RWPE1 (cell line): ENCODE measurements at regions not wholly inside any gene's neighbourhood (a gene's known extent, or its start where the extent isn't known, plus 50 kb on each side); places are given as distances from the start of the nearest gene placed in this dataset.

Experiments
- CTCF ChIA-PET: fragments of 350-600 bp; sonication (Branson Sonifier 250); formaldehyde crosslinking; extraction: SDS; loops from one replicate; lab custom pipeline; 2021; lab: Yijun Ruan, JAX
- POLR2A ChIA-PET: fragments of 400-600 bp; formaldehyde crosslinking; extraction: SDS; loops from one replicate; lab custom pipeline; 2020; ENCODE audit warnings: antibody characterized with exemption; ENCODE audit not compliant: low non-redundant PET; lab: Yijun Ruan, JAX
- DNase-seq: peaks from one replicate; pipeline ENCODE4 v3.0.0; 2012; ENCODE audit warnings: low spot score
- H3K27ac ChIP-seq: fragments of 450-650 bp; 2 replicates; pipeline ENCODE4 v1.5.1; 2017
- CTCF ChIP-seq: fragments of 450-650 bp; conservative IDR thresholded peaks from 2 replicates; pipeline ENCODE4 v1.5.1; 2017; ENCODE audit warnings: low read depth, mild to moderate bottlenecking

GRCh38 chr19:28669804-28670203 lies 543.1 kb downstream of the UQCRFS1 start:
- ChIA-PET CTCF (no interaction called here), POLR2A (no interaction called here)
- DNase-seq, result no peak
- TF ChIP-seq CTCF, result no peak
- H3K27ac ChIP-seq, result no peak overlapping the region

GRCh38 chr19:28667348-28667977 lies 545.5 kb downstream of the UQCRFS1 start:
- CTCF ChIA-PET, result interaction anchor here (0.5 to 0.7 kb wide), 2 partner anchors 608 to 1379 kb away, joined by 3 to 4 read pairs; no protein-coding TSS in a partner anchor
- no peak for DNase-seq
- no peak overlapping the region for H3K27ac ChIP-seq
- no peak for TF ChIP-seq CTCF
- POLR2A ChIA-PET, result no interaction called here

GRCh38 chr19:28665748-28666147 lies 547.2 kb downstream of the UQCRFS1 start:
- ChIA-PET CTCF (no interaction called here), POLR2A (no interaction called here)
- DNase-seq, result no peak
- no peak overlapping the region for H3K27ac ChIP-seq
- no peak for TF ChIP-seq CTCF

GRCh38 chr19:28656644-28657043 lies 556.3 kb downstream of the UQCRFS1 start:
- no peak overlapping the region for H3K27ac ChIP-seq
- no peak for DNase-seq
- ChIA-PET POLR2A (no interaction called here), CTCF (no interaction called here)
- no peak for TF ChIP-seq CTCF

- CTCF ChIA-PET, result no interaction called here
- POLR2A ChIA-PET, result no interaction called here
- H3K27ac ChIP-seq, result no peak overlapping the region
- TF ChIP-seq CTCF, result no peak
- no peak for DNase-seq
These were observed 557.9 kb downstream of the UQCRFS1 start for GRCh38 chr19:28655054-28655453.

- no peak for DNase-seq
- H3K27ac ChIP-seq, result no peak overlapping the region
- ChIA-PET POLR2A (no interaction called here), CTCF (no interaction called here)
- TF ChIP-seq CTCF, result no peak
These were observed 560.2 kb downstream of the UQCRFS1 start for GRCh38 chr19:28652765-28653164.

GRCh38 chr19:28646629-28647028 lies 566.3 kb downstream of the UQCRFS1 start:
- CTCF ChIA-PET, result interaction anchor here (0.7 kb wide), 2 partner anchors 431 to 1163 kb away, joined by 3 to 4 read pairs; no protein-coding TSS in a partner anchor
- no peak for TF ChIP-seq CTCF
- H3K27ac ChIP-seq, result no peak overlapping the region
- POLR2A ChIA-PET, result no interaction called here
- no peak for DNase-seq
